Mucosa of gallbladder (tissue), 1 donor: ENCODE measurements at regions not wholly inside any gene's neighbourhood (a gene's known extent, or its start where the extent isn't known, plus 50 kb on each side); places are given as distances from the start of the nearest gene placed in this dataset.

Experiments used
- DNase-seq: peaks from one replicate; pipeline ENCODE4 v3.0.0-alpha.2; 2020; ENCODE audit warnings: low spot score
- donor health status: DM: no; HTN: no; CAD: no.

DNA sequence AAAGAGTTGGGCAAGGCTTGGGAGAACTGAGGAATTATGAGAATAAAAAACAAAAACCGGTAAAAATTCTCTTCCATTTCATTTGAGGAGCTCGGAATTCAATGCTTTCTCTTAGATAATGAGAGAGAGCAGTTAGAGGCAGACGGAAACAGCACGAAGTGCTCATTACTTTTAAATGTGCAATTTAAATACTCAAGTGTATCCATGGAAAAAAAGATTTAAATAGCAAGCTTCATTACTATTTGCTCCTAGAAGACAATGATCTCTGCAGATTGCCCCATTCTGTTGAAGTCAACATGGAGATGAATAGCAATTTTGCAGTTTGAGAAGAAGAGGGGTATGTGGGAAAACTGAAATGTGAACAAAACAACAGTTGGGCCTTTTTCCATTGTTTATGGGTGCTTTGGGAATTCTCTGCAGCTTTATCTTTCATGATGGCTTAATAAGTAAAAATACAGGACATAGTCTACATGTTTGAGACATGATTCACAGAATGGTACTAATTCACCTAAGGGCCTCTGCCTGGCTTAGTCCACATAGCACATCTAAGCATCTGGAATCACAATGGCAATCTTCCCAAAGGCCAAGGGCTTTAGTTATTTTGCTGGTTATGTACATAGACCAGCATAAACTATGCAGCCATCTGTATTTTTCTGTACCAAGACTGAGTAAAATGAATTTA, 512.7 kb upstream of the FAT1 start:
- DNase-seq = no peak

- no peak for DNase-seq
Measured at GRCh38 chr4:187238646-187239045, 515.0 kb upstream of the FAT1 start.

- no peak for DNase-seq
Measured at GRCh38 chr4:187251896-187252295, 528.2 kb upstream of the FAT1 start.

GRCh38 chr4:187256897-187257296, 533.2 kb upstream of the FAT1 start:
- DNase-seq = peak; percentile 22

- no peak for DNase-seq
Measured at GRCh38 chr4:187258651-187259401, 535.2 kb upstream of the FAT1 start.

- DNase-seq = no peak
Measured at GRCh38 chr4:187268940-187269339, 545.3 kb upstream of the FAT1 start.

GRCh38 chr4:187270154-187270553, 546.5 kb upstream of the FAT1 start:
- no peak for DNase-seq

DNA sequence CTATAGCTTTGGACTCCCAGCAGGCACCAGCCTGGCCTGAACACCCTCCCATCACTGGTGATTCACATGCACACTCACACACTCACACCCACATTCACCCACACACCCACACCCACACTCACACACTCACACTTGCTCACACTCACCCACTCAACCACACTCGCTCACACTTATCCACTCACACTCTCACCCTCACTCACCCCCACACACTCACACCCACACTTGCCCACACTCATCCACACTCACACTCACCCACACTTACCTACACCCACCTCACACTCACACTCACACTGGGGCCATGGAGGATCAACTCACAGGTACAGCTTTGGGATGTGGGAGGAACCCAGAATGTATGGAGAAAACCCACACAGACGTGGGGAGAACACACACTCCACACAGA, 548.2 kb upstream of the FAT1 start:
- DNase-seq = no peak

- no peak for DNase-seq
Measured at GRCh38 chr4:187274153-187274552, 550.5 kb upstream of the FAT1 start.

GRCh38 chr4:187276736-187277408, 553.2 kb upstream of the FAT1 start:
- no peak for DNase-seq

- no peak for DNase-seq
Measured at GRCh38 chr4:187283201-187283955, 559.7 kb upstream of the FAT1 start.

GRCh38 chr4:187286525-187286924, 562.9 kb upstream of the FAT1 start:
- no peak for DNase-seq

DNA sequence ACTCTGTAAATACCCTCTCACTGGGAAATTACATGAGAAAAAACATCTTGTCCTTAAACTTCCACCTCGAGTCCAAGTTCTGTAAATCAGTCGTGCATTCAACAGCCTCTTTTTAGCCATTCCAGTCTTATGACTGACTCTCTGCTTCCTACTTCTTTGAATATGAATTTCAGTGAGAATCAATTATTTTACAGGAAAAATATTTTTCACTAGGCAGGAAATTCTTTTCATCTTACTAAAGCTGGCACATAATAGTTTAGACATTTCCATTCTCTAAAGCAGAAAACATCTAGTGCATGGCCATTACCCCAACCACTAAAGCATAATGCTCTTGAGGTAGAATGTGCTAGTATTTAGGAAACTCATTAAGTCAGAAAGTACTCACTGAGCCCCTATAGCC, 565.7 kb upstream of the FAT1 start:
- DNase-seq = no peak

DNA sequence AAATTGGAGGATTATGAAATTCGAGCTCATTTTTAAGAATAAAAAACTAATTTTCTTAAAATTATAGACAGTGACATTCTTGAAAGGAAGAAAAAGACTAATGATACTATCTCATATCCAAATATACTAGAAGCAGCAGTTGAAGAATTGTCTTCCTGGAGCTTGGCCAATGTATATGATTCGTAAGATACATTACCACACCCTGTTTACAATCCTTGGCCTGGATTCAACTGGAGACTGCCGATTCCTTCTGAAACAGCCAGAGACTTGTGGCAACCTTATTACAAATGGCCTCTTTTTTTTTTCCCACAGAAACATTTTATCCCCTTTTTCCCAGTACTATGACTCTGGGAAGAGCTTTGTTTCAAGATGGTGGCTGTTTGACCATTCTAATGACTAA, 571.2 kb upstream of the FAT1 start:
- DNase-seq = no peak

DNA sequence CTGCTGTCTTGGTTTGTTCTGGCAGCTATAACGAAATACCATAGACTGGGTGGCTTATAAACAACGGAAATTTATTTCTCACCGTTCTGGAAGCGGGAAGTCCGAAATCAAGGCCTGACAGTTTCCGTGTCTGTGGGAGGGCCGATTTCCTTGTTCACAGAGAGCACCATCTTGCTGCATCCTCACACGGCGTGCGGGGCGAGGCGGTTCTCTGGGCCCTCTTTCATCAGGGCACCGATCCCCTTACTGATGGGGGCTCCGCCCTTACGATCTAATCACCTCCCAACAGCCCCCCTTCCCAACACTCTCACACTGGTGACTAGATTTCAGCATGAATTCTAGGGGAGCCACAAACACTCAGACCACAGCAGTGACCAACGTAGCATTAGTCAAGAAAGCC, 578.3 kb upstream of the FAT1 start:
- DNase-seq = no peak

- no peak for DNase-seq
Measured at GRCh38 chr4:187302457-187303150, 578.9 kb upstream of the FAT1 start.

- DNase-seq = no peak
Measured at GRCh38 chr4:187304133-187304532, 580.5 kb upstream of the FAT1 start.

GRCh38 chr4:187307131-187307530, 583.5 kb upstream of the FAT1 start:
- no peak for DNase-seq

- DNase-seq = no peak
Measured at GRCh38 chr4:187309456-187309855, 585.8 kb upstream of the FAT1 start.

DNA sequence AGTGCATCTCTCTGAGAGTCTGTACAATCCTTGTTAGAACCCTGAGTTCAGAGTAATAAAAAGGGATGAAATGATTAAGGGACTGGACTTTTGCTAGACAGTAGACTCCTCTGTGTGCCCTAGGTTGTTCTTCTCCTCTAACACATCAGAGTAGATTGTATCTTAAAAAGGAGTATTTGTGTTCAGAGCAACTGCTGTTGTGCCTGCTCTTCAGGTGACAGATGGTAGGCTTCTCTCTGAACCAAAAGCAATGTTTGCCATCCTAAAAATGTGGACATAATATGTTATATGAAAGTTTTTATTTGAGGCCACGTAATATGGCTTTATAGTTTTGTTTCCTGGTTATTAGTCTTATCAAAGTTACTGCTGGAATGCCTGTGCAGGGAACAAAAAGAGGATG, 588.6 kb upstream of the FAT1 start:
- no peak for DNase-seq

- no peak for DNase-seq
Measured at GRCh38 chr4:187317799-187318198, 594.1 kb upstream of the FAT1 start.

DNA sequence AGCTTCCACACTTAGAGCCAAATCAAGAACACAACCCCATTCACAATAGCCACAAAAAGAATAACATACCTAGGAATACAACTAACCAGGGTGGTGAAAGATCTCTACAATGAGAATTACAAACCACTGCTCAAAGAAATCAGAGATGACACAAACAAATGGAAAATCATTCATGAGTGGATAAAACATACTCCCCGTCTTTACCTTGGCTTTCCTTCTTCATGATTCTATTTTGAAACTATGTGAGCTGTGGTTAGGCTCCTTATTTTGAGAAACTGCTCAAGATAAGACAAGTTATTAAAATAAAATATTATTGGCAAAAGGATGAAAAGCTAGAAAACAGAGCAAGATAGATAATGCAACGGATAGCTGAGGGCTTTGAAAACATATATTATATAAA, 598.1 kb upstream of the FAT1 start:
- DNase-seq = no peak
